Liver (tissue), 8 donors: ENCODE measurements at regions not wholly inside any gene's neighbourhood (a gene's known extent, or its start where the extent isn't known, plus 50 kb on each side); places are given as distances from the start of the nearest gene placed in this dataset.

Experiments
- DNase-seq: peaks from one replicate; pipeline ENCODE4 v3.0.0-alpha.2; 2017; ENCODE audit warnings: low spot score
- H3K27ac ChIP-seq, 2 donors: one replicate each; pipeline ENCODE4 v1.7.0; 2013; ENCODE audit warnings: inconsistent platforms in 2 of 2, low read length in 2 of 2, control low read depth in 1 of 2, low read depth in 1 of 2, mild to moderate bottlenecking in 1 of 2
- H3K27me3 ChIP-seq, 4 donors: one replicate each; pipeline versions ENCODE4 v1.6.1 to v1.7.0; 2013; ENCODE audit warnings: low read length in 3 of 4, inconsistent platforms in 1 of 4, mild to moderate bottlenecking in 1 of 4, moderate library complexity in 1 of 4; ENCODE audit not compliant: control insufficient read depth in 4 of 4, insufficient read depth in 4 of 4
- H3K36me3 ChIP-seq, 4 donors: one replicate each; pipeline versions ENCODE4 v1.6.1 to v1.7.0; 2013; ENCODE audit warnings: low read length in 3 of 4, mild to moderate bottlenecking in 3 of 4, low read depth in 1 of 4, moderate library complexity in 1 of 4; ENCODE audit not compliant: control insufficient read depth in 4 of 4, insufficient read depth in 3 of 4
- H3K4me1 ChIP-seq, 4 donors: one replicate each; pipeline versions ENCODE4 v1.6.1 to v1.7.0; 2013; ENCODE audit warnings: low read length in 3 of 4, mild to moderate bottlenecking in 3 of 4, moderate library complexity in 1 of 4; ENCODE audit not compliant: control insufficient read depth in 4 of 4, insufficient read depth in 4 of 4
- H3K4me3 ChIP-seq, 3 donors: one replicate each; pipeline versions ENCODE4 v1.6.1 to v1.7.0; 2013; ENCODE audit warnings: low read length in 3 of 3, control low read depth in 1 of 3, low read depth in 1 of 3, mild to moderate bottlenecking in 1 of 3
- H3K9ac ChIP-seq, 2 donors: one replicate each; pipeline ENCODE4 v1.7.0; 2013; ENCODE audit warnings: low read length in 2 of 2, mild to moderate bottlenecking in 2 of 2, moderate library complexity in 2 of 2, control low read depth in 1 of 2, low read depth in 1 of 2
- H3K9me3 ChIP-seq, 4 donors: one replicate each; pipeline versions ENCODE4 v1.6.1 to v1.7.0; 2013; ENCODE audit warnings: low read length in 3 of 4; ENCODE audit not compliant: control insufficient read depth in 4 of 4
- EGR1 ChIP-seq, 2 donors: IDR thresholded peaks; 2 replicates each; pipeline ENCODE4 v1.6.1; 2016 to 2018; ENCODE audit warnings: antibody characterized with exemption in 2 of 2, low read depth in 2 of 2
- FOXA1 ChIP-seq: IDR thresholded peaks from 2 replicates; pipeline ENCODE4 v1.6.1; 2016; ENCODE audit warnings: antibody characterized with exemption
- FOXA2 ChIP-seq: IDR thresholded peaks from 2 replicates; pipeline ENCODE4 v1.6.1; 2016; ENCODE audit warnings: antibody characterized with exemption
- GABPA ChIP-seq, 2 donors: IDR thresholded peaks in 1 of 2; conservative IDR thresholded peaks in 1 of 2; 2 replicates each; pipeline ENCODE4 v1.6.1; 2016; ENCODE audit warnings: antibody characterized with exemption in 2 of 2, mild to moderate bottlenecking in 1 of 2, moderate library complexity in 1 of 2
- HNF4A ChIP-seq, 2 donors: conservative IDR thresholded peaks; 2 replicates each; pipeline ENCODE4 v1.6.1; 2016; ENCODE audit warnings: antibody characterized with exemption in 2 of 2, mild to moderate bottlenecking in 2 of 2
- HNF4G ChIP-seq: IDR thresholded peaks from 2 replicates; pipeline ENCODE4 v1.6.1; 2016; ENCODE audit warnings: antibody characterized with exemption
- JUND ChIP-seq, 2 donors: IDR thresholded peaks; 2 replicates each; pipeline ENCODE4 v1.6.1; 2016; ENCODE audit warnings: antibody characterized with exemption in 2 of 2
- MAX ChIP-seq: IDR thresholded peaks from 2 replicates; pipeline ENCODE4 v1.6.1; 2016; ENCODE audit warnings: antibody characterized with exemption
- NR2F2 ChIP-seq: IDR thresholded peaks from 2 replicates; pipeline ENCODE4 v1.6.1; 2016; ENCODE audit warnings: antibody characterized with exemption
- RAD21 ChIP-seq, 2 donors: IDR thresholded peaks; 2 replicates each; pipeline ENCODE4 v1.6.1; 2016; ENCODE audit warnings: antibody characterized with exemption in 2 of 2, mild to moderate bottlenecking in 2 of 2
- RXRA ChIP-seq, 2 donors: IDR thresholded peaks; 2 replicates each; pipeline ENCODE4 v1.6.1; 2017 to 2018; ENCODE audit warnings: antibody characterized with exemption in 2 of 2, mild to moderate bottlenecking in 1 of 2
- SP1 ChIP-seq: IDR thresholded peaks from 2 replicates; pipeline ENCODE4 v1.6.1; 2018; ENCODE audit warnings: antibody characterized with exemption, mild to moderate bottlenecking
- TAF1 ChIP-seq: conservative IDR thresholded peaks from 2 replicates; pipeline ENCODE4 v1.6.1; 2016; ENCODE audit warnings: antibody characterized with exemption, mild to moderate bottlenecking
- YY1 ChIP-seq: IDR thresholded peaks from 2 replicates; pipeline ENCODE4 v1.6.1; 2016; ENCODE audit warnings: antibody characterized with exemption, mild to moderate bottlenecking
- WGBS: extraction: QIAGEN DNeasy Blood & Tissue Kit; methylation state at CpG from one replicate; pipeline ENCODE4 v1.1.7; 2013; 5-methylcytosine and 5-hydroxymethylcytosine counted together
- TF ChIP-seq, protein P1 (sequence below): fragments of 150-350 bp; IDR thresholded peaks from 2 replicates; pipeline ENCODE4 v1.5.1; 2017; ENCODE audit warnings: improper control_type of control experiment, low read depth, low read length; ENCODE audit not compliant: missing input control
- TF ChIP-seq, protein P2 (sequence below): IDR thresholded peaks from 2 replicates; pipeline ENCODE4 v1.6.1; 2016; ENCODE audit warnings: antibody characterized with exemption, mild to moderate bottlenecking
- TF ChIP-seq, protein P3 (sequence below): IDR thresholded peaks from 2 replicates; pipeline ENCODE4 v1.6.1; 2016; ENCODE audit warnings: antibody characterized with exemption
- TF ChIP-seq, protein P4 (sequence below): IDR thresholded peaks from 2 replicates; pipeline ENCODE4 v1.6.1; 2016; ENCODE audit warnings: antibody characterized with exemption
- donor health status: healthy.
- donor health status: healthy.
- donor health status: healthy.
- donor health status: healthy.
- donor health status: healthy.

- no peaks in the 10 kb centered on the region for H3K27me3 ChIP-seq
- no peak overlapping the region for H3K9ac ChIP-seq
- TF ChIP-seq RAD21 (IDR thresholded peaks at IDR 0.05), result no peak
- TF ChIP-seq, protein P1, sequence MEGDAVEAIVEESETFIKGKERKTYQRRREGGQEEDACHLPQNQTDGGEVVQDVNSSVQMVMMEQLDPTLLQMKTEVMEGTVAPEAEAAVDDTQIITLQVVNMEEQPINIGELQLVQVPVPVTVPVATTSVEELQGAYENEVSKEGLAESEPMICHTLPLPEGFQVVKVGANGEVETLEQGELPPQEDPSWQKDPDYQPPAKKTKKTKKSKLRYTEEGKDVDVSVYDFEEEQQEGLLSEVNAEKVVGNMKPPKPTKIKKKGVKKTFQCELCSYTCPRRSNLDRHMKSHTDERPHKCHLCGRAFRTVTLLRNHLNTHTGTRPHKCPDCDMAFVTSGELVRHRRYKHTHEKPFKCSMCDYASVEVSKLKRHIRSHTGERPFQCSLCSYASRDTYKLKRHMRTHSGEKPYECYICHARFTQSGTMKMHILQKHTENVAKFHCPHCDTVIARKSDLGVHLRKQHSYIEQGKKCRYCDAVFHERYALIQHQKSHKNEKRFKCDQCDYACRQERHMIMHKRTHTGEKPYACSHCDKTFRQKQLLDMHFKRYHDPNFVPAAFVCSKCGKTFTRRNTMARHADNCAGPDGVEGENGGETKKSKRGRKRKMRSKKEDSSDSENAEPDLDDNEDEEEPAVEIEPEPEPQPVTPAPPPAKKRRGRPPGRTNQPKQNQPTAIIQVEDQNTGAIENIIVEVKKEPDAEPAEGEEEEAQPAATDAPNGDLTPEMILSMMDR, result no peak
- no peak for TF ChIP-seq SP1
- no peak for TF ChIP-seq HNF4G
- TF ChIP-seq FOXA2, result no peak
- no peak for TF ChIP-seq GABPA (IDR thresholded peaks at IDR 0.05 in 1 of 2, conservative IDR thresholded peaks at IDR 0.05 in 1 of 2)
- no peak for TF ChIP-seq MAX
- TF ChIP-seq EGR1 (IDR thresholded peaks at IDR 0.05; ENCODE audit: low read depth in 2 of 2), result no peak
- no peak for TF ChIP-seq YY1
- no peak for TF ChIP-seq HNF4A (conservative IDR thresholded peaks at IDR 0.05)
- TF ChIP-seq RXRA (IDR thresholded peaks at IDR 0.05), result no peak
- no peak for TF ChIP-seq JUND (IDR thresholded peaks at IDR 0.05)
- no peak for TF ChIP-seq FOXA1
- H3K4me1 ChIP-seq, result no peaks in the 10 kb centered on the region
- H3K36me3 ChIP-seq, result no peaks in the 10 kb centered on the region
- DNase-seq, result no peak
- no peaks in the 10 kb centered on the region for H3K9me3 ChIP-seq
- no peak overlapping the region for H3K27ac ChIP-seq
- H3K4me3 ChIP-seq, result no peak overlapping the region
Observed at GRCh38 chr3:194894538-194894937, 208.9 kb downstream of the FAM43A start.

DNA sequence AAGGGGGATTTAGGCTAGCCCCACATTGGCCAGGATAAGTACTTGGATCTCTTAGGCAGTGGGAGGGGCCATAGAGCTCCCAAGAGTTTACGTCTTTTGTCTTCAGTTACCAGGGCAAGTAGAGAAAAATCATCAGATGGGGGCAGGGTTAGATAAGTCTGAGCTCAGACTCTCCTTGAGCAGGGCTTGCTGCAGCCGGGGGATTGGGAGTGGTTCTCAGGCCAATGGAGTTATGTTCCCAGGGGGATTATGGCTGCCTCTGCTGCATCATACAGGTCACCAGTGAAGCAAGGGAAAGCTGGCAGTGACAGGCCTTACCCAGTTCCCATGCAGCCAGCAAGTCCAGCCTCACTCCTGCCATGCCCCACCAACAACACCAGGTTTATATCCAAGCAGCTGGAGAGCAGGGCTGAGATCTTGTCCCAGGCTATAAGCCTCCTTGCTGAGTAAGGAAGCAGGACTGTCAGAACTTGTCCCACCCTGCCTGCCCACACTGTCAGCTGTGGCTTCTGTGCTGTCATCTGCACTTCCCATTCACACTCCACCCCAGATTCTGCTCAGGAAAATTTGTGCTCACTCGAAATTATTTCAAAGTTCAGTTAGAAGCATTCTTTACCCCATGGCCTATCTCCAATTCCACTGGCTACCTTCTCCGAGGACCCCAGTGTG lies 215.3 kb downstream of the FAM43A start:
- TF ChIP-seq FOXA1 (no peak), NR2F2 (no peak), SP1 (no peak), EGR1 (IDR thresholded peaks at IDR 0.05; ENCODE audit: low read depth in 2 of 2) (no peak), GABPA (IDR thresholded peaks at IDR 0.05 in 1 of 2, conservative IDR thresholded peaks at IDR 0.05 in 1 of 2) (no peak), HNF4A (conservative IDR thresholded peaks at IDR 0.05) (no peak), RAD21 (IDR thresholded peaks at IDR 0.05) (no peak), MAX (no peak), TAF1 (no peak), JUND (IDR thresholded peaks at IDR 0.05) (no peak), YY1 (no peak), RXRA (IDR thresholded peaks at IDR 0.05) (no peak), HNF4G (no peak), FOXA2 (no peak)
- TF ChIP-seq, protein P2, sequence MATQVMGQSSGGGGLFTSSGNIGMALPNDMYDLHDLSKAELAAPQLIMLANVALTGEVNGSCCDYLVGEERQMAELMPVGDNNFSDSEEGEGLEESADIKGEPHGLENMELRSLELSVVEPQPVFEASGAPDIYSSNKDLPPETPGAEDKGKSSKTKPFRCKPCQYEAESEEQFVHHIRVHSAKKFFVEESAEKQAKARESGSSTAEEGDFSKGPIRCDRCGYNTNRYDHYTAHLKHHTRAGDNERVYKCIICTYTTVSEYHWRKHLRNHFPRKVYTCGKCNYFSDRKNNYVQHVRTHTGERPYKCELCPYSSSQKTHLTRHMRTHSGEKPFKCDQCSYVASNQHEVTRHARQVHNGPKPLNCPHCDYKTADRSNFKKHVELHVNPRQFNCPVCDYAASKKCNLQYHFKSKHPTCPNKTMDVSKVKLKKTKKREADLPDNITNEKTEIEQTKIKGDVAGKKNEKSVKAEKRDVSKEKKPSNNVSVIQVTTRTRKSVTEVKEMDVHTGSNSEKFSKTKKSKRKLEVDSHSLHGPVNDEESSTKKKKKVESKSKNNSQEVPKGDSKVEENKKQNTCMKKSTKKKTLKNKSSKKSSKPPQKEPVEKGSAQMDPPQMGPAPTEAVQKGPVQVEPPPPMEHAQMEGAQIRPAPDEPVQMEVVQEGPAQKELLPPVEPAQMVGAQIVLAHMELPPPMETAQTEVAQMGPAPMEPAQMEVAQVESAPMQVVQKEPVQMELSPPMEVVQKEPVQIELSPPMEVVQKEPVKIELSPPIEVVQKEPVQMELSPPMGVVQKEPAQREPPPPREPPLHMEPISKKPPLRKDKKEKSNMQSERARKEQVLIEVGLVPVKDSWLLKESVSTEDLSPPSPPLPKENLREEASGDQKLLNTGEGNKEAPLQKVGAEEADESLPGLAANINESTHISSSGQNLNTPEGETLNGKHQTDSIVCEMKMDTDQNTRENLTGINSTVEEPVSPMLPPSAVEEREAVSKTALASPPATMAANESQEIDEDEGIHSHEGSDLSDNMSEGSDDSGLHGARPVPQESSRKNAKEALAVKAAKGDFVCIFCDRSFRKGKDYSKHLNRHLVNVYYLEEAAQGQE, result no peak
- TF ChIP-seq, protein P1, result no peak
- TF ChIP-seq, protein P3, sequence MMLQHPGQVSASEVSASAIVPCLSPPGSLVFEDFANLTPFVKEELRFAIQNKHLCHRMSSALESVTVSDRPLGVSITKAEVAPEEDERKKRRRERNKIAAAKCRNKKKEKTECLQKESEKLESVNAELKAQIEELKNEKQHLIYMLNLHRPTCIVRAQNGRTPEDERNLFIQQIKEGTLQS, result no peak
- TF ChIP-seq, protein P4, sequence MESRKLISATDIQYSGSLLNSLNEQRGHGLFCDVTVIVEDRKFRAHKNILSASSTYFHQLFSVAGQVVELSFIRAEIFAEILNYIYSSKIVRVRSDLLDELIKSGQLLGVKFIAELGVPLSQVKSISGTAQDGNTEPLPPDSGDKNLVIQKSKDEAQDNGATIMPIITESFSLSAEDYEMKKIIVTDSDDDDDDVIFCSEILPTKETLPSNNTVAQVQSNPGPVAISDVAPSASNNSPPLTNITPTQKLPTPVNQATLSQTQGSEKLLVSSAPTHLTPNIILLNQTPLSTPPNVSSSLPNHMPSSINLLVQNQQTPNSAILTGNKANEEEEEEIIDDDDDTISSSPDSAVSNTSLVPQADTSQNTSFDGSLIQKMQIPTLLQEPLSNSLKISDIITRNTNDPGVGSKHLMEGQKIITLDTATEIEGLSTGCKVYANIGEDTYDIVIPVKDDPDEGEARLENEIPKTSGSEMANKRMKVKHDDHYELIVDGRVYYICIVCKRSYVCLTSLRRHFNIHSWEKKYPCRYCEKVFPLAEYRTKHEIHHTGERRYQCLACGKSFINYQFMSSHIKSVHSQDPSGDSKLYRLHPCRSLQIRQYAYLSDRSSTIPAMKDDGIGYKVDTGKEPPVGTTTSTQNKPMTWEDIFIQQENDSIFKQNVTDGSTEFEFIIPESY, result no peak
- peaks cover 0 to 4% (median 0%) of the 10 kb centered on the region in 4 donors for H3K4me1 ChIP-seq
- H3K27me3 ChIP-seq, result no peaks in the 10 kb centered on the region
- no peak overlapping the region for H3K9ac ChIP-seq
- no peak overlapping the region for H3K27ac ChIP-seq
- DNase-seq, result no peak
- no peaks in the 10 kb centered on the region for H3K36me3 ChIP-seq
- H3K4me3 ChIP-seq, result no peak overlapping the region
- WGBS, result 81% methylated on average over 4 of the region's 4 CpGs
- H3K9me3 ChIP-seq, result no peaks in the 10 kb centered on the region
